ENCODE measurements at regions not wholly inside any gene's neighbourhood (a gene's known extent, or its start where the extent isn't known, plus 50 kb on each side); places are given as distances from the start of the nearest gene placed in this dataset.

- H3K36me3 ChIP-seq (ENCODE audit: control insufficient read depth, insufficient read depth, low read length), result no peaks in the 10 kb centered on the region
- no peak for TF ChIP-seq CTCF (IDR thresholded peaks at IDR 0.05)
- TF ChIP-seq TCF7L2 (IDR thresholded peaks at IDR 0.05; ENCODE audit: low read depth, low read length), result no peak
- TF ChIP-seq SIN3A (IDR thresholded peaks at IDR 0.05; ENCODE audit: borderline replicate concordance, insufficient read depth, low read depth, low read length), result no peak
- no peak for TF ChIP-seq POLR2AphosphoS5 (IDR thresholded peaks at IDR 0.05; ENCODE audit: low read depth, low read length)
- no peak for TF ChIP-seq REST (IDR thresholded peaks at IDR 0.05; ENCODE audit: insufficient read depth in 1 of 2, low read depth in 2 of 2, low read length in 1 of 2)
- intact Hi-C loops (cut with micrococcal nuclease; ENCODE audit: unreplicated experiment) (no loop called here), in situ Hi-C loops (cut with HindIII; ENCODE audit: low pct_unique_long_range_greater_than_20kb, low sequenced_read_pairs) (no loop called here)
- no peak overlapping the region for H3K27ac ChIP-seq (ENCODE audit: low read length)
- DNase-seq (ENCODE audit: low read depth, low spot score) (no peak), ATAC-seq (no peak)
- no peaks in the 10 kb centered on the region for H3K9me3 ChIP-seq (ENCODE audit: control insufficient read depth, insufficient read depth, low read depth, low read length)
- ChIA-PET POLR2A (no interaction called here), CTCF (no interaction called here)
- H3K4me1 ChIP-seq (ENCODE audit: control insufficient read depth, insufficient read depth, low read length), result no peaks in the 10 kb centered on the region
- no TSS peak for BruUV-seq (replicated peaks)
- H3K27me3 ChIP-seq (ENCODE audit: control insufficient read depth, insufficient read depth, low read length), result no peaks in the 10 kb centered on the region
- no peak overlapping the region for H3K4me3 ChIP-seq (ENCODE audit: low read depth in 2 of 2, low read length in 2 of 2)
Observed at GRCh38 chr5:128736553-128736952, 198.5 kb upstream of the FBN2 start.

- Histone ChIP-seq H3K36me3 (ENCODE audit: control insufficient read depth, insufficient read depth, low read length) (no peaks in the 10 kb centered on the region), H3K4me1 (ENCODE audit: control insufficient read depth, insufficient read depth, low read length) (no peaks in the 10 kb centered on the region), H3K9me3 (ENCODE audit: control insufficient read depth, insufficient read depth, low read depth, low read length) (no peaks in the 10 kb centered on the region), H3K27ac (ENCODE audit: low read length) (no peak overlapping the region), H3K27me3 (ENCODE audit: control insufficient read depth, insufficient read depth, low read length) (no peaks in the 10 kb centered on the region), H3K4me3 (ENCODE audit: low read depth in 2 of 2, low read length in 2 of 2) (no peak overlapping the region)
- ATAC-seq (no peak), DNase-seq (ENCODE audit: low read depth, low spot score) (no peak)
- intact Hi-C loops (cut with micrococcal nuclease; ENCODE audit: unreplicated experiment), result no loop called here
- in situ Hi-C loops (cut with HindIII; ENCODE audit: low pct_unique_long_range_greater_than_20kb, low sequenced_read_pairs), result no loop called here
- no peak for TF ChIP-seq POLR2AphosphoS5 (IDR thresholded peaks at IDR 0.05; ENCODE audit: low read depth, low read length)
- TF ChIP-seq SIN3A (IDR thresholded peaks at IDR 0.05; ENCODE audit: borderline replicate concordance, insufficient read depth, low read depth, low read length), result no peak
- TF ChIP-seq TCF7L2 (IDR thresholded peaks at IDR 0.05; ENCODE audit: low read depth, low read length), result no peak
- no peak for TF ChIP-seq REST (IDR thresholded peaks at IDR 0.05; ENCODE audit: insufficient read depth in 1 of 2, low read depth in 2 of 2, low read length in 1 of 2)
- TF ChIP-seq CTCF (IDR thresholded peaks at IDR 0.05), result no peak
- ChIA-PET CTCF (no interaction called here), POLR2A (no interaction called here)
- no TSS peak for BruUV-seq (replicated peaks)
Observed at GRCh38 chr5:128749136-128749898, 211.3 kb upstream of the FBN2 start.
